ENCODE measurements at regions not wholly inside any gene's neighbourhood (a gene's known extent, or its start where the extent isn't known, plus 50 kb on each side); places are given as distances from the start of the nearest gene placed in this dataset.
"Not testable (repeated sequence)": the region's sequence is repeated elsewhere in the genome, so short reads cannot be mapped to it uniquely, and the experiment has no call there.

GRCh38 chr2:31765078-31765945, 184.6 kb upstream of the SRD5A2 start:
- H3K4me1 Mint-ChIP-seq (ENCODE audit: low read depth), result no peaks in the 10 kb centered on the region
- peaks cover 5% of the 10 kb centered on the region for H3K27me3 Mint-ChIP-seq
- H3K4me3 Mint-ChIP-seq, result no peak overlapping the region
- no peak overlapping the region for H3K27ac Mint-ChIP-seq
- H3K36me3 Mint-ChIP-seq, result peaks cover 2% of the 10 kb centered on the region
- H3K9me3 Mint-ChIP-seq (ENCODE audit: low read depth), result no peaks in the 10 kb centered on the region

- Mint-ChIP-seq H3K9me3 (ENCODE audit: low read depth) (no peaks in the 10 kb centered on the region), H3K27me3 (peaks cover 5% of the 10 kb centered on the region), H3K27ac (no peak overlapping the region), H3K4me3 (no peak overlapping the region), H3K36me3 (peaks cover 2% of the 10 kb centered on the region), H3K4me1 (ENCODE audit: low read depth) (no peaks in the 10 kb centered on the region)
Measured at GRCh38 chr2:31764169-31764568, 183.4 kb upstream of the SRD5A2 start.

DNA sequence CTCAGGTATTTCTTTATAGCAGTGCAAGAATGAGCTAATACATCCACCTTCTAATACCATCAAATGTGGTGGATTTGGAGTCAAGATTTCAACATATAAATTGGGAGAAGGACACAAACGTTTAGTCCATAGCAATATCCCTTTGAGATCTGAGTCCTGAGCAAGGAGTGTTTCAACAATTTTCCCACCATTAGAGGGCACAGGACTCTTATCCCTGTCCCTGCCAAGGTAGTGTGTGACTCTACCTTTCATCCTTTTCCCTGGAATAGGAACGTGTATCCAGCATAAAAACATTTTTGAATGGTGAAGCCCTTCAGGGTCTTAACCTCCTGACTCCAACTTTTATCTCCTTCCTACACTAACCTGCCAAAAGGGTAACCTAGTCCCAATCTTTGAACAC, 181.3 kb upstream of the SRD5A2 start:
- no peaks in the 10 kb centered on the region for H3K9me3 Mint-ChIP-seq (ENCODE audit: low read depth)
- H3K4me1 Mint-ChIP-seq (ENCODE audit: low read depth), result no peaks in the 10 kb centered on the region
- H3K27ac Mint-ChIP-seq, result no peak overlapping the region

DNA sequence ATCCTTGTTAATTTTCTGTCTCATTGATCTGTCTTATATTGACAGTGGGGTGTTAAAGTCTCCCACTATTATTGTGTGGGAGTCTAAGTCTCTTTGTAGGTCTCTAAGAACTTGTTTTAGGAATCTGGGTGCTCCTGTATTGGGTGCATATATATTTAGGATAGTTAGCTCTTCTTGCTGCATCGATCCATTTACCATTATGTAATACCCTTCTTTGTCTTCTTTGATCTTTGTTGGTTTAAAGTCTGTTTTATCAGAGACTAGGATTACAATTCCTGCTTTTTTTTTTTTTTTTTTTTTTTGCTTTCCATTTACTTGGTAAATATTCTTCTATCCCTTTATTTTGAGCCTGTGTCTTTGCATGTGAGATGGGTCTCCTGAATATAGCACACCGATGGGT, 176.6 kb upstream of the SRD5A2 start:
- not testable (repeated sequence) for H3K4me1 Mint-ChIP-seq (ENCODE audit: low read depth); H3K36me3 Mint-ChIP-seq; H3K9me3 Mint-ChIP-seq (ENCODE audit: low read depth); H3K4me3 Mint-ChIP-seq; H3K27me3 Mint-ChIP-seq; H3K27ac Mint-ChIP-seq

More for the DNA sequence above, 181.3 kb upstream of the SRD5A2 start:
- peaks cover 2% of the 10 kb centered on the region for H3K27me3 Mint-ChIP-seq
- peaks cover 2% of the 10 kb centered on the region for H3K36me3 Mint-ChIP-seq
- no peak overlapping the region for H3K4me3 Mint-ChIP-seq

- H3K27ac Mint-ChIP-seq; H3K27me3 Mint-ChIP-seq; H3K4me3 Mint-ChIP-seq; H3K4me1 Mint-ChIP-seq (ENCODE audit: low read depth); H3K36me3 Mint-ChIP-seq: not testable (repeated sequence)
- H3K9me3 Mint-ChIP-seq (ENCODE audit: low read depth), result peaks cover 13% of the 10 kb centered on the region
Measured at GRCh38 chr2:31748746-31749145, 168.0 kb upstream of the SRD5A2 start.

- no peaks in the 10 kb centered on the region for H3K4me1 Mint-ChIP-seq (ENCODE audit: low read depth)
Measured at GRCh38 chr2:31748041-31748440, 167.3 kb upstream of the SRD5A2 start.

GRCh38 chr2:31739161-31739560, 158.4 kb upstream of the SRD5A2 start:
- Mint-ChIP-seq H3K4me1 (ENCODE audit: low read depth) (no peaks in the 10 kb centered on the region), H3K27ac (no peak overlapping the region), H3K4me3 (no peak overlapping the region), H3K9me3 (ENCODE audit: low read depth) (no peaks in the 10 kb centered on the region), H3K36me3 (no peaks in the 10 kb centered on the region), H3K27me3 (no peaks in the 10 kb centered on the region)

More at GRCh38 chr2:31748041-31748440, 167.3 kb upstream of the SRD5A2 start:
- Mint-ChIP-seq H3K4me3 (no peak overlapping the region), H3K9me3 (ENCODE audit: low read depth) (peaks cover 10% of the 10 kb centered on the region), H3K36me3 (peaks cover 5% of the 10 kb centered on the region), H3K27ac (no peak overlapping the region), H3K27me3 (peaks cover 6% of the 10 kb centered on the region)

DNA sequence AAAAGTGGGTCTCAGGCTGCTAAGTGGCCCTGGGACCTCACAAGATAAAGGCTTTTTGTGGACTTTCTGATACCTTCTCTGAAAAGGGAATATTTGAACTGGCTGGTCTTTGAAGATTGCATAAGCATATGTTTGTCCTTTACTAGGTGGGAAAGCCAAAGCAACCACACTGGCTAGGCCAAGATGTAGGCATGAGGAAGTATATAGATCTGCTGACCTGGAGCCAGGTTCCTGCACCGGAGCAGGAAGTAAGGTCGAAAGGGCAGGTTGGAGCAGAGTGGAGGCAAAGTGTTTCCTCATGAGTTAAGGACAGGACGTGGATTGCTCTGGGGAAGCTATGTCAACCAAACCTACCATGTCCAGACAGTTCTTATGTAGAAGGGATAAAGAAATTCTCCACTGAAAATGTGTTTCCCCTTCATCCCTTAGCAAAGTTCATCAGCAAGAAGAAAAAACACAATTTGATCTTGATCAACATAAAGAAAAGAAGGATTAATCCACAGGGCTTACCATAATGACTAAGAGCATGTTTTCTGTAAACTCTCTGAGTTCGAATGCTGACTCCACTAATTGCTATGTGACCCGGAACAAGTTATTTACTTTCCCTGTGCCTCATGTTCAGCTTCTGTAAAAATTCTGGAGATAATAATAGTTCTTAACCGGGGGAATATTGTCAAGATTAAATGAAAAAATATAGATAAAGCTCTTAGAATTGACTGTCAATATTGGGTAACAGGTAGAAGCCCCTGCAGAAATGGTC, 156.1 kb upstream of the SRD5A2 start:
- Mint-ChIP-seq H3K4me1 (ENCODE audit: low read depth) (no peaks in the 10 kb centered on the region), H3K36me3 (no peaks in the 10 kb centered on the region), H3K4me3 (no peak overlapping the region), H3K27me3 (no peaks in the 10 kb centered on the region), H3K27ac (no peak overlapping the region), H3K9me3 (ENCODE audit: low read depth) (peaks cover 8% of the 10 kb centered on the region)

DNA sequence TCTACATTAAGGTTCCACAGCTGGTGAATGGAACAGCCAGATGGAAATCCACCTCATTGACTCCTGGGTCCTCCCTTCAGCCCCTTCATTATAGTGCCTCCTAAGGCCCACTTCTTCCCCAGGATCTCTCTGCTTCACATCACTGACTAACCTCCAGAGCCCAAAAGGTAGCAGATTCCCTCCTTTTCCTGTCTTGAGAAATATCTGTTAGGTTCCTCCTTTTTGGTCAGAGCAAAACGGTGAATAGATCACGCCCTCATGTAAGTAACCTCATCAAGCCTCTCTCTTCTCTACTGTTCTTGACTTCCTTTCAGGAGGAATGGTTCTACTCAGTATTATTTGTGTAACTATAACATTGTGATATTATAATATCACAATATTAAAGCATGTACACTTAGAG, 155.0 kb upstream of the SRD5A2 start:
- no peaks in the 10 kb centered on the region for H3K4me1 Mint-ChIP-seq (ENCODE audit: low read depth)
- no peaks in the 10 kb centered on the region for H3K36me3 Mint-ChIP-seq
- H3K27me3 Mint-ChIP-seq, result no peaks in the 10 kb centered on the region
- no peak overlapping the region for H3K4me3 Mint-ChIP-seq
- H3K9me3 Mint-ChIP-seq (ENCODE audit: low read depth), result peaks cover 13% of the 10 kb centered on the region
- H3K27ac Mint-ChIP-seq, result no peak overlapping the region

DNA sequence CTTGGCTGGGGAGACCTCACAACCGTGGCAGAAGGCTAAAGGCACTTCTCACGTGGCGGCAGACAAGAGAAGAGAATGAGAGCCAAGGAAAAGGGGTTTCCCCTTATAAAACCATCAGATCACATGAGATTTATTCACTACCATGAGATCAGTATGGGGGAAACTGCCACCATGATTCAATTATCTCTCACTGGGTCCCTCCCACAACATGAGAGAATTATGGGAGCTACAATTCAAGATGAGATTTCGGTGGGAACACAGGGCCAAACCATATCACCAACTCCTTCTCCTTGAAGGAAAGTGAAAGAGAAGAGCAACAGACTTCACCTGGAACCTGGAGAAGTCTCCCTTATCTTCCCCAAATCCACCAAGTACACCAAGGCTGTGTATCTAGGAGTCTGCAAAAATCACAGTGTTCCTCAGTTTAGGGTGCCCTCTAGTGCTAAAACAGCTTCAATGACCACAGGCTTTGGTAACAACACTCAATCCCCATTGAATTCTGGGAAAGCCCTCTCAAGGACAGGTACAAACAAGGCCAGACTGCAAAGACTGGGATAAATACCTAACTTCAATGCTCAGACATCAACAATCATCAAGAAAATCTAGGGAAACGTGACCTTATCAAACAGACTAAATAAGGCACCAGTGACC, 148.8 kb upstream of the SRD5A2 start:
- Mint-ChIP-seq H3K27me3 (peaks cover 7% of the 10 kb centered on the region), H3K4me1 (ENCODE audit: low read depth) (no peaks in the 10 kb centered on the region), H3K36me3 (peaks cover 5% of the 10 kb centered on the region), H3K4me3 (no peak overlapping the region), H3K27ac (no peak overlapping the region), H3K9me3 (ENCODE audit: low read depth) (peaks cover 17% of the 10 kb centered on the region)

GRCh38 chr2:31729065-31729439, 148.3 kb upstream of the SRD5A2 start:
- H3K4me1 Mint-ChIP-seq (ENCODE audit: low read depth), result no peaks in the 10 kb centered on the region
- peaks cover 7% of the 10 kb centered on the region for H3K27me3 Mint-ChIP-seq
- H3K27ac Mint-ChIP-seq, result no peak overlapping the region
- peaks cover 5% of the 10 kb centered on the region for H3K36me3 Mint-ChIP-seq
- no peak overlapping the region for H3K4me3 Mint-ChIP-seq
- H3K9me3 Mint-ChIP-seq (ENCODE audit: low read depth), result peaks cover 17% of the 10 kb centered on the region

DNA sequence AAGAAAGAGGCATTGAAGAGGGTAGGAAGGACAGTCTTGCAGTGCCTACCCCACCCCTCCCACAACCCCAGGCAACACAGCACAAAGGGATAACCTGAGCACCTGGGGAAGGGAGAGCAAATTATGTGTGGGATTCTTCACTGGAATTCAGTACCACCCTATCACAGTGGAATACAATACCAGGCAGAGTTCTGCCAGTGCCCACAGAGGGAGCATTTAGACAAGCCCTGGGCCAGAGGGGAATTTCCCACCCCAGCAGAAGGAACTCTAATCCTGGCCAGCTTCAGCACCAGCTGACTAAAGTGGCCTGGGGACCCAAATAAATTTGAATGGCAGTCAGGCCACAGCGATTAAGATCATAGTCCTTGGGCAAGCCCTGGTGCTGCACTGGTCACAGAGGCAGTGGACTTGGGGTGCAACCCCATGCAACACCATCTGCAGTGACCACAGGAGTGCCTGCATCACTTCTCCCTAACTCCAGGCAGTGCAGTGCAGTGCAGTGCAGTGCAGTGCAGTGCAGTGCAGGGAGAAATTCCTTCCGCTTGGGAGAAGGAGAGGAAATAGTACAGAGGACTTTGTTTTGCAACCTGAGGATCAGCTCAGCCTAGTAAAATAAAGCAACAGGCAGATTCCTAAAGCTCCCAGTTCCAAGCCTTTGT, 147.8 kb upstream of the SRD5A2 start:
- Mint-ChIP-seq H3K36me3 (peaks cover 5% of the 10 kb centered on the region), H3K4me1 (ENCODE audit: low read depth) (no peaks in the 10 kb centered on the region), H3K4me3 (no peak overlapping the region), H3K9me3 (ENCODE audit: low read depth) (peaks cover 17% of the 10 kb centered on the region), H3K27me3 (peaks cover 7% of the 10 kb centered on the region), H3K27ac (no peak overlapping the region)

GRCh38 chr2:31726457-31726856, 145.7 kb upstream of the SRD5A2 start:
- Mint-ChIP-seq H3K4me3 (no peak overlapping the region), H3K9me3 (ENCODE audit: low read depth) (peaks cover 9% of the 10 kb centered on the region), H3K27me3 (peaks cover 7% of the 10 kb centered on the region), H3K36me3 (peaks cover 5% of the 10 kb centered on the region), H3K4me1 (ENCODE audit: low read depth) (no peaks in the 10 kb centered on the region), H3K27ac (no peak overlapping the region)

GRCh38 chr2:31725444-31725843, 144.7 kb upstream of the SRD5A2 start:
- peaks cover 4% of the 10 kb centered on the region for H3K36me3 Mint-ChIP-seq
- H3K27me3 Mint-ChIP-seq, result peaks cover 7% of the 10 kb centered on the region
- H3K4me3 Mint-ChIP-seq, result no peak overlapping the region

DNA sequence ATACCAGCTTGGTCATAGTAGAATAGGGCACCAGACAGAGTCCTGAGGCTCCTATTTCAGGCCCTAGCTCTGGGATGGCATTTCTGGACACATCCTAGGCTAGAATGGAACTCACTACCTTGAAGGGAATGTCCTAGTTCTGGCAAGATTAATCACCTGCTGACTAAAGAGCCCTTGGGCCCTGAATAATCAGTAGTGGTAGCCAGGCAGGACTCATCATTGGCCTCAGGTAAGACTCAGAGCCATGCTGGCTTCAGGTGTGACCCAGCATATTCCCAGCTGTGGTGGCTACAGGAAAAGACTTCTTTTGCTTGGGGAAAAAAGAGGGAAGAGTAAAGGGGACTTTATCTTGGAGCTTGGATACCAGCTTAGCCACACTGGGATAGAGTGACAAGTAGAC, 131.0 kb upstream of the SRD5A2 start:
- H3K4me3 Mint-ChIP-seq, result no peak overlapping the region
- no peak overlapping the region for H3K27ac Mint-ChIP-seq
- H3K9me3 Mint-ChIP-seq (ENCODE audit: low read depth), result no peaks in the 10 kb centered on the region
- H3K4me1 Mint-ChIP-seq (ENCODE audit: low read depth), result no peaks in the 10 kb centered on the region
- peaks cover 10% of the 10 kb centered on the region for H3K36me3 Mint-ChIP-seq
- H3K27me3 Mint-ChIP-seq, result peaks cover 3% of the 10 kb centered on the region

More at GRCh38 chr2:31725444-31725843, 144.7 kb upstream of the SRD5A2 start:
- H3K9me3 Mint-ChIP-seq (ENCODE audit: low read depth), result peaks cover 5% of the 10 kb centered on the region
- H3K27ac Mint-ChIP-seq, result no peak overlapping the region
- no peaks in the 10 kb centered on the region for H3K4me1 Mint-ChIP-seq (ENCODE audit: low read depth)

Measured in activated naive CD8-positive, alpha-beta T cell (primary cell).